Spleen (tissue), 7 donors: ENCODE measurements at regions not wholly inside any gene's neighbourhood (a gene's known extent, or its start where the extent isn't known, plus 50 kb on each side); places are given as distances from the start of the nearest gene placed in this dataset.

Experiments
- POLR2A ChIP-seq, 3 donors: fragments of 450-650 bp; IDR thresholded peaks; one replicate each; pipeline ENCODE4 v1.5.1; 2017; ENCODE audit warnings: antibody characterized with exemption in 3 of 3, mild to moderate bottlenecking in 1 of 3
- POLR2AphosphoS5 ChIP-seq, 3 donors: sonication (generic); formaldehyde crosslinking; IDR thresholded peaks; one replicate each; pipeline ENCODE4 v1.5.1; 2017; ENCODE audit warnings: antibody characterized with exemption in 3 of 3
- TF ChIP-seq, protein P1 (sequence below), 11 experiments: fragments of 200-600 bp in 7 of 11; fragments of 450-650 bp in 4 of 11; sonication (generic) in 4 of 11; IDR thresholded peaks in 8 of 11; conservative IDR thresholded peaks in 3 of 11; 1 replicate in 7 of 11; 2 replicates in 4 of 11; pipeline versions ENCODE4 v1.4.0 to v1.8.0; 2016 to 2021; ENCODE audit warnings: antibody characterized with exemption in 11 of 11, inconsistent platforms in 4 of 11, mild to moderate bottlenecking in 1 of 11
- donor health status: DM: no; HTN: no; CAD: no; lungs with moderate emphysema.
- donor health status: DM: no; HTN: no; CAD: no.
- donor health status: DM: no; HTN: no; CAD: no.

- TF ChIP-seq, protein P1, sequence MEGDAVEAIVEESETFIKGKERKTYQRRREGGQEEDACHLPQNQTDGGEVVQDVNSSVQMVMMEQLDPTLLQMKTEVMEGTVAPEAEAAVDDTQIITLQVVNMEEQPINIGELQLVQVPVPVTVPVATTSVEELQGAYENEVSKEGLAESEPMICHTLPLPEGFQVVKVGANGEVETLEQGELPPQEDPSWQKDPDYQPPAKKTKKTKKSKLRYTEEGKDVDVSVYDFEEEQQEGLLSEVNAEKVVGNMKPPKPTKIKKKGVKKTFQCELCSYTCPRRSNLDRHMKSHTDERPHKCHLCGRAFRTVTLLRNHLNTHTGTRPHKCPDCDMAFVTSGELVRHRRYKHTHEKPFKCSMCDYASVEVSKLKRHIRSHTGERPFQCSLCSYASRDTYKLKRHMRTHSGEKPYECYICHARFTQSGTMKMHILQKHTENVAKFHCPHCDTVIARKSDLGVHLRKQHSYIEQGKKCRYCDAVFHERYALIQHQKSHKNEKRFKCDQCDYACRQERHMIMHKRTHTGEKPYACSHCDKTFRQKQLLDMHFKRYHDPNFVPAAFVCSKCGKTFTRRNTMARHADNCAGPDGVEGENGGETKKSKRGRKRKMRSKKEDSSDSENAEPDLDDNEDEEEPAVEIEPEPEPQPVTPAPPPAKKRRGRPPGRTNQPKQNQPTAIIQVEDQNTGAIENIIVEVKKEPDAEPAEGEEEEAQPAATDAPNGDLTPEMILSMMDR (IDR thresholded peaks at IDR 0.05 in 8 of 11, conservative IDR thresholded peaks at IDR 0.05 in 3 of 11): no peak
- TF ChIP-seq POLR2AphosphoS5 (IDR thresholded peaks at IDR 0.05) (no peak), POLR2A (IDR thresholded peaks at IDR 0.05) (no peak)
These were observed 1720.5 kb upstream of the NUDT12 start for GRCh38 chr5:105283134-105283533.
